ENCODE measurements at regions not wholly inside any gene's neighbourhood (a gene's known extent, or its start where the extent isn't known, plus 50 kb on each side); places are given as distances from the start of the nearest gene placed in this dataset.
A peak's percentile ranks its signal among the peaks of the same experiment; 100 is the strongest.

DNA sequence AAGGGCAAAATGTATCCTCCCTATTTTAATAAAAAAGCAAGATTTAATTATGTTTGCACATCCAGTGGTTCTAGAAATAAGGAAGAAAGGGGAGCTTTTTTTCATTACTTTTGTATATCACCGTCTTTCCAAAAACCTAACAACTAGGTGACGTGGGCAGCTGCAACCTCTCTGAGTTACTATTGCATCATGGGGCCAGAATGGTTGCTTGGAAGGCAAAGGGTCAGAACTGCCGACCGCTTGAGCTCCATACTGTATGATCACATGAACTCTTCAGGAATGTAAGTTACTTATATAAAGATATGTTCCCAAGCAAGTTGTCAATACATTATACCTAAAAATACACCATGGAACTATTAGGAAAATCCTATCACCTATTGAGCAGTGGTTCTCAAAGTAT is 85.6 kb upstream of the HIVEP3 start:
- no peak overlapping the region for H3K4me3 ChIP-seq (replicated peaks in 1 of 3; ENCODE audit: low read depth in 2 of 3, low read length in 3 of 3)
- no peak for DNase-seq
- intact Hi-C loops (cut with micrococcal nuclease): no loop called here
- Mint-ChIP-seq H3K27me3 (ENCODE audit: low read depth in 3 of 3) (no peaks in the 10 kb centered on the region), H3K27ac (no peak overlapping the region), H3K4me1 (no peaks in the 10 kb centered on the region), H3K4me3 (no peak overlapping the region), H3K36me3 (no peaks in the 10 kb centered on the region), H3K9me3 (no peaks in the 10 kb centered on the region)
- no peaks in the 10 kb centered on the region for H3K79me2 ChIP-seq (ENCODE audit: insufficient read depth, low read length)
- no peak overlapping the region for H3K4me2 ChIP-seq (replicated peaks; ENCODE audit: extremely low read depth, low read length, poor library complexity, severe bottlenecking)
- no peak overlapping the region for H3K27ac ChIP-seq (ENCODE audit: low read depth in 1 of 2, low read length in 2 of 2)
- H4K20me1 ChIP-seq (ENCODE audit: insufficient read depth, low read length): no peaks in the 10 kb centered on the region
- H3K9ac ChIP-seq (ENCODE audit: insufficient read depth, low read length, poor library complexity, severe bottlenecking): no peak overlapping the region
- no peaks in the 10 kb centered on the region for H3K4me1 ChIP-seq (ENCODE audit: control insufficient read depth in 1 of 2, insufficient read depth in 2 of 2, low read length in 2 of 2)
- no peak overlapping the region for H2AFZ ChIP-seq (ENCODE audit: insufficient read depth, low read depth, low read length, poor library complexity, severe bottlenecking)
- no peaks in the 10 kb centered on the region for H3K9me3 ChIP-seq (replicated peaks in 1 of 2; ENCODE audit: control insufficient read depth in 1 of 2, insufficient read depth in 1 of 2, low read length in 2 of 2)
- WGBS (ENCODE audit: insufficient coverage): no CpG with 5 or more reads among the region's 4 CpGs
- H3K27me3 ChIP-seq (ENCODE audit: control insufficient read depth in 2 of 2, insufficient read depth in 2 of 2, low read length in 2 of 2): no peaks in the 10 kb centered on the region
- no peaks in the 10 kb centered on the region for H3K36me3 ChIP-seq (replicated peaks in 1 of 2; ENCODE audit: control insufficient read depth in 1 of 2, insufficient read depth in 2 of 2, low read length in 2 of 2)
- no peak for TF ChIP-seq CTCF (IDR thresholded peaks at IDR 0.05)

GRCh38 chr1:42003433-42003832 is 84.7 kb upstream of the HIVEP3 start:
- Histone ChIP-seq H3K9ac (ENCODE audit: insufficient read depth, low read length, poor library complexity, severe bottlenecking) (no peak overlapping the region), H3K9me3 (replicated peaks in 1 of 2; ENCODE audit: control insufficient read depth in 1 of 2, insufficient read depth in 1 of 2, low read length in 2 of 2) (no peaks in the 10 kb centered on the region), H3K27ac (ENCODE audit: low read depth in 1 of 2, low read length in 2 of 2) (no peak overlapping the region), H3K4me3 (replicated peaks in 1 of 3; ENCODE audit: low read depth in 2 of 3, low read length in 3 of 3) (no peak overlapping the region), H3K4me1 (ENCODE audit: control insufficient read depth in 1 of 2, insufficient read depth in 2 of 2, low read length in 2 of 2) (no peaks in the 10 kb centered on the region), H2AFZ (ENCODE audit: insufficient read depth, low read depth, low read length, poor library complexity, severe bottlenecking) (no peak overlapping the region), H3K4me2 (replicated peaks; ENCODE audit: extremely low read depth, low read length, poor library complexity, severe bottlenecking) (no peak overlapping the region), H4K20me1 (ENCODE audit: insufficient read depth, low read length) (no peaks in the 10 kb centered on the region), H3K27me3 (ENCODE audit: control insufficient read depth in 2 of 2, insufficient read depth in 2 of 2, low read length in 2 of 2) (no peaks in the 10 kb centered on the region), H3K79me2 (ENCODE audit: insufficient read depth, low read length) (no peaks in the 10 kb centered on the region), H3K36me3 (replicated peaks in 1 of 2; ENCODE audit: control insufficient read depth in 1 of 2, insufficient read depth in 2 of 2, low read length in 2 of 2) (no peaks in the 10 kb centered on the region)
- 98% methylated on average over 4 of the region's 5 CpGs for whole genome bisulfite sequencing (ENCODE audit: insufficient coverage)
- DNase-seq: no peak
- Mint-ChIP-seq H3K4me1 (no peaks in the 10 kb centered on the region), H3K27me3 (ENCODE audit: low read depth in 3 of 3) (no peaks in the 10 kb centered on the region), H3K9me3 (no peaks in the 10 kb centered on the region), H3K27ac (peak overlapping the region in 1 of 7 donors; percentile 52), H3K36me3 (no peaks in the 10 kb centered on the region), H3K4me3 (no peak overlapping the region)
- TF ChIP-seq CTCF (IDR thresholded peaks at IDR 0.05): no peak
- intact Hi-C loops (cut with micrococcal nuclease): no loop called here

Data from CD14-positive monocyte (primary cell).